H1 (cell line): ENCODE measurements at regions not wholly inside any gene's neighbourhood (a gene's known extent, or its start where the extent isn't known, plus 50 kb on each side); places are given as distances from the start of the nearest gene placed in this dataset.

Experiments used
- CHD2 ChIP-seq: IDR thresholded peaks from 2 replicates; pipeline ENCODE4 v1.6.1; 2012; ENCODE audit warnings: low read length, improper control_type of control experiment
- KDM4A ChIP-seq: IDR thresholded peaks from one replicate; pipeline ENCODE4 v1.7.1; 2012; ENCODE audit warnings: low read depth, mild to moderate bottlenecking, moderate library complexity, low read length, inconsistent platforms; ENCODE audit not compliant: severe bottlenecking
- RBBP5 ChIP-seq: IDR thresholded peaks from 2 replicates; pipeline ENCODE4 v1.7.1; 2012; ENCODE audit warnings: low read depth, mild to moderate bottlenecking, inconsistent platforms, low read length, moderate library complexity, borderline replicate concordance
- SP1 ChIP-seq: IDR thresholded peaks from 2 replicates; pipeline ENCODE4 v1.6.1; 2011; ENCODE audit warnings: low read depth, low read length

- no peak for TF ChIP-seq KDM4A
- no peak for TF ChIP-seq CHD2
- TF ChIP-seq SP1, result no peak
- no peak for TF ChIP-seq RBBP5
These were observed 109.3 kb downstream of the ASB9 start (continued) for GRCh38 chrX:15160558-15161095.
